A549 (cell line): ENCODE measurements at regions not wholly inside any gene's neighbourhood (a gene's known extent, or its start where the extent isn't known, plus 50 kb on each side); places are given as distances from the start of the nearest gene placed in this dataset.

Experiments
- ATAC-seq, 2 experiments: fragments of 200-7000 bp in 1 of 2; fragments of >200 bp in 1 of 2; cut with Nextera tagmentation in 1 of 2; cut with Tn5 transposase in 1 of 2; 3 replicates each; pipeline versions ENCODE4 v1.8.0 to v1.9.1; 2018 to 2020; ENCODE audit warnings: mild to moderate bottlenecking in 1 of 2, moderate library complexity in 1 of 2
- CTCF ChIA-PET: fragments of 300-600 bp; sonication (Branson Sonifier 250); formaldehyde crosslinking; extraction: SDS; loops from one replicate; lab custom pipeline; 2021; ENCODE audit warnings: antibody characterized with exemption, inconsistent platforms; lab: Yijun Ruan, JAX
- POLR2A ChIA-PET: fragments of 350-600 bp; formaldehyde crosslinking; extraction: SDS; loops from one replicate; lab custom pipeline; 2021; ENCODE audit warnings: antibody characterized with exemption, inconsistent platforms; lab: Yijun Ruan, JAX
- DNase-seq, 2 experiments: peaks; one replicate each; pipeline versions ENCODE4 v3.0.0 to v3.0.0-alpha.2; 2011 to 2016; ENCODE audit warnings: low read depth in 1 of 2, low spot score in 1 of 2
- FAIRE-seq: peaks from 2 replicates; lab custom pipeline; 2011; peaks lifted over from hg19 to GRCh38; lab: Jason Lieb, UNC
- H3K27ac ChIP-seq, 2 experiments: fragments of >200 bp; sonication (Bioruptor Twin); formaldehyde crosslinking; 3 replicates each; pipeline ENCODE4 v1.5.1; 2016 to 2017
- H3K4me1 ChIP-seq: fragments of >200 bp; sonication (Bioruptor Twin); formaldehyde crosslinking; 3 replicates; pipeline ENCODE4 v1.6.1; 2016
- H3K4me2 ChIP-seq: fragments of >200 bp; sonication (Bioruptor Twin); formaldehyde crosslinking; 3 replicates; pipeline ENCODE4 v1.6.1; 2016
- H3K4me3 ChIP-seq: fragments of >200 bp; sonication (Bioruptor Twin); formaldehyde crosslinking; 3 replicates; pipeline ENCODE4 v1.5.1; 2016
- H3K9me3 ChIP-seq: fragments of >200 bp; sonication (Bioruptor Twin); formaldehyde crosslinking; 3 replicates; pipeline ENCODE4 v1.6.1; 2016
- ATOH8 ChIP-seq: fragments of 250-450 bp; sonication (Bioruptor Pico); IDR thresholded peaks from 2 replicates; pipeline ENCODE4 v1.5.0; 2020; ENCODE audit warnings: low read depth, mild to moderate bottlenecking, moderate library complexity
- BCL3 ChIP-seq: fragments of >200 bp; sonication (Bioruptor Twin); formaldehyde crosslinking; IDR thresholded peaks from 3 replicates; pipeline ENCODE4 v1.6.1; 2016
- BHLHE40 ChIP-seq: IDR thresholded peaks from 2 replicates; pipeline ENCODE4 v1.6.1; 2012; ENCODE audit warnings: low read depth, low read length, inconsistent platforms
- CBX2 ChIP-seq: fragments of 200-600 bp; sonication (generic); IDR thresholded peaks from 2 replicates; pipeline ENCODE4 v1.6.1; 2016; ENCODE audit warnings: low read depth, mild to moderate bottlenecking, borderline replicate concordance
- CEBPB ChIP-seq, 2 experiments: fragments of >200 bp in 1 of 2; sonication (Bioruptor Twin) in 1 of 2; formaldehyde crosslinking in 1 of 2; IDR thresholded peaks; 2 replicates each; pipeline ENCODE4 v1.6.1; 2012 to 2016
- CTCF ChIP-seq: fragments of >200 bp; sonication (Bioruptor Twin); formaldehyde crosslinking; IDR thresholded peaks from 3 replicates; pipeline ENCODE4 v1.5.1; 2016
- ELK1 ChIP-seq: fragments of 150-350 bp; IDR thresholded peaks from 2 replicates; pipeline ENCODE4 v1.6.1; 2014; ENCODE audit warnings: low read depth, mild to moderate bottlenecking, low read length
- ESRRA ChIP-seq: fragments of 150-350 bp; IDR thresholded peaks from 2 replicates; pipeline ENCODE4 v1.6.1; 2014; ENCODE audit warnings: mild to moderate bottlenecking, low read length, borderline replicate concordance
- FOSB ChIP-seq: fragments of 250-450 bp; sonication (Bioruptor Pico); IDR thresholded peaks from 2 replicates; pipeline ENCODE4 v1.5.0; 2020; ENCODE audit warnings: mild to moderate bottlenecking, moderate library complexity
- HES2 ChIP-seq: fragments of >200 bp; sonication (Bioruptor Twin); formaldehyde crosslinking; IDR thresholded peaks from 2 replicates; pipeline ENCODE4 v1.6.1; 2016
- HMGXB4 ChIP-seq: fragments of 250-450 bp; sonication (Bioruptor Pico); IDR thresholded peaks from 2 replicates; pipeline ENCODE4 v1.5.0; 2021; ENCODE audit warnings: mild to moderate bottlenecking, moderate library complexity, borderline replicate concordance
- HOXB13 ChIP-seq: fragments of 250-450 bp; sonication (Bioruptor Pico); IDR thresholded peaks from 2 replicates; pipeline ENCODE4 v1.5.0; 2020; ENCODE audit warnings: low read depth, mild to moderate bottlenecking, moderate library complexity
- JUN ChIP-seq, 2 experiments: fragments of >200 bp; sonication (Bioruptor Twin); formaldehyde crosslinking; IDR thresholded peaks; 2 replicates in 1 of 2; 3 replicates in 1 of 2; pipeline ENCODE4 v1.6.1; 2016 to 2017
- JUNB ChIP-seq: fragments of >200 bp; sonication (Bioruptor Twin); formaldehyde crosslinking; IDR thresholded peaks from 2 replicates; pipeline ENCODE4 v1.6.1; 2016
- KDM5A ChIP-seq: fragments of 200-600 bp; sonication (generic); IDR thresholded peaks from 2 replicates; pipeline ENCODE4 v1.6.1; 2016; ENCODE audit warnings: antibody characterized with exemption, mild to moderate bottlenecking
- MAFK ChIP-seq: fragments of 450-650 bp; IDR thresholded peaks from 2 replicates; pipeline ENCODE4 v1.6.1; 2014; ENCODE audit not compliant: partially characterized antibody
- MAX ChIP-seq: IDR thresholded peaks from 2 replicates; pipeline ENCODE4 v1.6.1; 2012
- MYC ChIP-seq: IDR thresholded peaks from 2 replicates; pipeline ENCODE4 v1.6.1; 2012; ENCODE audit warnings: mild to moderate bottlenecking, inconsistent platforms, low read length, improper control_type of control experiment, borderline replicate concordance
- NR3C1 ChIP-seq: fragments of >200 bp; sonication (Bioruptor Twin); formaldehyde crosslinking; IDR thresholded peaks from 3 replicates; pipeline ENCODE4 v1.6.1; 2017
- PBX3 ChIP-seq: IDR thresholded peaks from 2 replicates; pipeline ENCODE4 v1.6.1; 2012
- POLR2A ChIP-seq: IDR thresholded peaks from 2 replicates; pipeline ENCODE4 v1.6.1; 2012; ENCODE audit warnings: mild to moderate bottlenecking, low read length
- RAD21 ChIP-seq, 2 experiments: fragments of >200 bp in 1 of 2; sonication (Bioruptor Twin) in 1 of 2; formaldehyde crosslinking in 1 of 2; IDR thresholded peaks in 1 of 2; conservative IDR thresholded peaks in 1 of 2; 2 replicates in 1 of 2; 3 replicates in 1 of 2; pipeline ENCODE4 v1.6.1; 2012 to 2018; ENCODE audit warnings: inconsistent platforms in 1 of 2
- RCOR1 ChIP-seq: fragments of 150-350 bp; IDR thresholded peaks from 2 replicates; pipeline ENCODE4 v1.6.1; 2014; ENCODE audit warnings: antibody characterized with exemption, low read length, low read depth
- SMC3 ChIP-seq: fragments of >200 bp; sonication (Bioruptor Twin); formaldehyde crosslinking; IDR thresholded peaks from 3 replicates; pipeline ENCODE4 v1.6.1; 2018; ENCODE audit warnings: inconsistent platforms
- TFCP2L1 ChIP-seq: fragments of 250-450 bp; sonication (Bioruptor Pico); IDR thresholded peaks from 2 replicates; pipeline ENCODE4 v1.5.0; 2021; ENCODE audit warnings: mild to moderate bottlenecking
- TP53 ChIP-seq: fragments of 250-450 bp; sonication (Bioruptor Pico); IDR thresholded peaks from 2 replicates; pipeline ENCODE4 v1.5.0; 2021; ENCODE audit warnings: mild to moderate bottlenecking, moderate library complexity
- ZC3H11A ChIP-seq: fragments of 450-650 bp; IDR thresholded peaks from 2 replicates; pipeline ENCODE4 v1.6.1; 2014; ENCODE audit warnings: antibody characterized with exemption, mild to moderate bottlenecking
- WGBS: methylation state at CpG from one replicate; pipeline ENCODE4 v1.1.6; 2017; ENCODE audit errors: missing lambda C conversion rate; 5-methylcytosine and 5-hydroxymethylcytosine counted together

- Histone ChIP-seq H3K4me1 (no peaks in the 10 kb centered on the region), H3K4me2 (no peak overlapping the region), H3K4me3 (no peak overlapping the region), H3K27ac (no peak overlapping the region), H3K9me3 (no peaks in the 10 kb centered on the region)
- ATAC-seq (no peak), DNase-seq (no peak), FAIRE-seq (no peak)
- CTCF ChIA-PET: no interaction called here
- POLR2A ChIA-PET: no interaction called here
- TF ChIP-seq PBX3 (no peak), RAD21 (conservative IDR thresholded peaks at IDR 0.05 in 1 of 2, IDR thresholded peaks at IDR 0.05 in 1 of 2) (0 out of 5 replicates have a peak, but pooled peaks have one; percentile 4 to 11)
- TF ChIP-seq, all 56 proteins: peak for 1
Observed at GRCh38 chr6:19204445-19204844, 632.7 kb upstream of the ID4 start.

GRCh38 chr6:19205076-19205475 lies 632.1 kb upstream of the ID4 start:
- ChIA-PET POLR2A (no interaction called here), CTCF (interaction anchor here (0.6 kb wide), 1 partner anchor 354 kb away, joined by 4 read pairs; no protein-coding TSS in a partner anchor)
- no peak overlapping the region for H3K27ac ChIP-seq
- no CpG with 5 or more reads among the region's 5 CpGs for WGBS
- no peak overlapping the region for H3K4me2 ChIP-seq
- no peaks in the 10 kb centered on the region for H3K4me1 ChIP-seq
- H3K9me3 ChIP-seq: no peaks in the 10 kb centered on the region
- ATAC-seq (no peak), DNase-seq (no peak), FAIRE-seq (no peak)
- TF ChIP-seq HOXB13 (CRISPR knock-in tag) (no peak), MAFK (no peak), NR3C1 (no peak), CEBPB (IDR thresholded peaks at IDR 0.05) (no peak), POLR2A (no peak), JUN (IDR thresholded peaks at IDR 0.05) (no peak), SMC3 (no peak), HMGXB4 (CRISPR knock-in tag) (no peak), TFCP2L1 (no peak), JUNB (no peak), BHLHE40 (no peak), HES2 (no peak), RCOR1 (no peak), MAX (no peak), CBX2 (no peak)
- no peak overlapping the region for H3K4me3 ChIP-seq

- FAIRE-seq (no peak), DNase-seq (no peak), ATAC-seq (no peak)
- Histone ChIP-seq H3K4me1 (no peaks in the 10 kb centered on the region), H3K4me2 (no peak overlapping the region), H3K4me3 (no peak overlapping the region), H3K9me3 (no peaks in the 10 kb centered on the region), H3K27ac (no peak overlapping the region)
- WGBS: 31% methylated on average over 2 of the region's 2 CpGs
- ChIA-PET CTCF (no interaction called here), POLR2A (no interaction called here)
- TF ChIP-seq ELK1: no peak
- TF ChIP-seq JUNB: no peak
- no peak for TF ChIP-seq CTCF
- TF ChIP-seq FOSB: no peak
- no peak for TF ChIP-seq BCL3
- no peak for TF ChIP-seq ATOH8
- no peak for TF ChIP-seq KDM5A
- TF ChIP-seq ZC3H11A: no peak
- no peak for TF ChIP-seq MAX
- TF ChIP-seq TP53 (CRISPR knock-in tag): no peak
- no peak for TF ChIP-seq MYC
- no peak for TF ChIP-seq ESRRA
Observed at GRCh38 chr6:19209202-19209601, 628.0 kb upstream of the ID4 start.
